Upper lobe of right lung (tissue), 1 donor: ENCODE measurements at regions not wholly inside any gene's neighbourhood (a gene's known extent, or its start where the extent isn't known, plus 50 kb on each side); places are given as distances from the start of the nearest gene placed in this dataset.

Experiments used
- ATAC-seq: fragments of 200-7000 bp; cut with Tn5 transposase; one replicate; pipeline ENCODE4 v1.9.1; 2020; ENCODE audit warnings: mild to moderate bottlenecking, moderate library complexity
- DNase-seq: peaks from one replicate; pipeline ENCODE4 v3.0.0-alpha.2; 2020
- H3K27ac ChIP-seq: fragments of 200-600 bp; one replicate; pipeline ENCODE4 v1.8.0; 2022
- H3K27me3 ChIP-seq: fragments of 200-600 bp; one replicate; pipeline ENCODE4 v1.8.0; 2022; ENCODE audit warnings: mild to moderate bottlenecking
- H3K36me3 ChIP-seq: fragments of 200-600 bp; one replicate; pipeline ENCODE4 v1.8.0; 2022
- H3K4me1 ChIP-seq: fragments of 200-600 bp; one replicate; pipeline ENCODE4 v1.8.0; 2022
- H3K4me3 ChIP-seq: fragments of 200-600 bp; one replicate; pipeline ENCODE4 v1.8.0; 2022; ENCODE audit warnings: mild to moderate bottlenecking
- H3K9me3 ChIP-seq: fragments of 200-600 bp; one replicate; pipeline ENCODE4 v1.8.0; 2022
- CTCF ChIP-seq: fragments of 200-600 bp; IDR thresholded peaks from one replicate; pipeline ENCODE4 v1.8.0; 2022; ENCODE audit warnings: antibody characterized with exemption
- intact Hi-C: fragments of 100-400 bp; cut with DNase I; formaldehyde crosslinking; loops from one replicate; pipeline ENCODE4 v1.11.0; 2022
- donor health status: DM: no; HTN: yes; CAD: no; lungs with severe emphysema.

- no peak for DNase-seq
- intact Hi-C loops: no loop called here
- no peak for ATAC-seq
These were observed 133.7 kb upstream of the ID2 start for GRCh38 chr2:8548065-8548618.

GRCh38 chr2:8548619-8549150 is 133.2 kb upstream of the ID2 start:
- intact Hi-C loops: no loop called here
- TF ChIP-seq CTCF: no peak
- Histone ChIP-seq H3K9me3 (no peaks in the 10 kb centered on the region), H3K4me3 (no peak overlapping the region), H3K4me1 (peaks cover 19% of the 10 kb centered on the region), H3K27me3 (no peaks in the 10 kb centered on the region), H3K27ac (no peak overlapping the region), H3K36me3 (no peaks in the 10 kb centered on the region)
- no peak for ATAC-seq
- no peak for DNase-seq

More at GRCh38 chr2:8548065-8548618, 133.7 kb upstream of the ID2 start:
- H3K27me3 ChIP-seq: no peaks in the 10 kb centered on the region
- no peak overlapping the region for H3K27ac ChIP-seq
- TF ChIP-seq CTCF: no peak
- H3K9me3 ChIP-seq: no peaks in the 10 kb centered on the region
- no peaks in the 10 kb centered on the region for H3K36me3 ChIP-seq
- H3K4me3 ChIP-seq: no peak overlapping the region
- peaks cover 24% of the 10 kb centered on the region for H3K4me1 ChIP-seq

- Histone ChIP-seq H3K4me1 (peaks cover 12% of the 10 kb centered on the region), H3K9me3 (no peaks in the 10 kb centered on the region), H3K27ac (no peak overlapping the region), H3K27me3 (no peaks in the 10 kb centered on the region), H3K36me3 (no peaks in the 10 kb centered on the region), H3K4me3 (no peak overlapping the region)
- DNase-seq: no peak
- ATAC-seq: no peak
- no peak for TF ChIP-seq CTCF
- intact Hi-C loops: no loop called here
These were observed 132.5 kb upstream of the ID2 start for GRCh38 chr2:8549273-8549922.

- peaks cover 7% of the 10 kb centered on the region for H3K4me1 ChIP-seq
- DNase-seq (no peak), ATAC-seq (no peak)
- no peak for TF ChIP-seq CTCF
- no peaks in the 10 kb centered on the region for H3K27me3 ChIP-seq
- no peaks in the 10 kb centered on the region for H3K9me3 ChIP-seq
- H3K4me3 ChIP-seq: no peak overlapping the region
- no peaks in the 10 kb centered on the region for H3K36me3 ChIP-seq
- intact Hi-C loops: no loop called here
- no peak overlapping the region for H3K27ac ChIP-seq
These were observed 131.9 kb upstream of the ID2 start for GRCh38 chr2:8549942-8550341.

- peaks cover 3% of the 10 kb centered on the region for H3K4me1 ChIP-seq
- intact Hi-C loops: no loop called here
- no peak overlapping the region for H3K27ac ChIP-seq
- H3K9me3 ChIP-seq: no peaks in the 10 kb centered on the region
- H3K27me3 ChIP-seq: no peaks in the 10 kb centered on the region
- DNase-seq (no peak), ATAC-seq (no peak)
- no peaks in the 10 kb centered on the region for H3K36me3 ChIP-seq
- H3K4me3 ChIP-seq: no peak overlapping the region
- no peak for TF ChIP-seq CTCF
These were observed 131.4 kb upstream of the ID2 start for GRCh38 chr2:8550481-8550880.
